ENCODE measurements at regions not wholly inside any gene's neighbourhood (a gene's known extent, or its start where the extent isn't known, plus 50 kb on each side); places are given as distances from the start of the nearest gene placed in this dataset.

DNA sequence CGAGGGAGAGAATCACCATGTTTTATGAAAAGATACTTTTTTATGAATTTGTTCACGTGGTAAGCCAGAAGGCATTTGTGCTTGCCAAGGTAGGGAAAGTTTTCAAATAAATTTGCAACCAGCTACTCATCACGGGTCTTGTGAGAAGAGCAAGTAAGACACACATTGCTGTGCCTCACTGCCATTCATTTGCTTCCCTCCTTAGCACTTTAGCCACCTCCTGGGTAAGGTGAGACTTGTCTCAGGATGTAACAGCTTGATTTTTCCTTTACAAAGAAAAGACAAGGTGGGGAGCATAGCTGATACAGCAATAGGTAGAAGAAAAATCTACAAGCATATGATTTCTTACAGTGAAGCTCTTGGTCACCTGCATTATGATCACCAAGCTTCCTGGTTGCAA, 342.4 kb upstream of the GRM3 start:
- no peak overlapping the region for H3K4me3 ChIP-seq (ENCODE audit: low read length)
- WGBS (ENCODE audit: insufficient coverage), result no CpG with 5 or more reads among the region's 3 CpGs

DNA sequence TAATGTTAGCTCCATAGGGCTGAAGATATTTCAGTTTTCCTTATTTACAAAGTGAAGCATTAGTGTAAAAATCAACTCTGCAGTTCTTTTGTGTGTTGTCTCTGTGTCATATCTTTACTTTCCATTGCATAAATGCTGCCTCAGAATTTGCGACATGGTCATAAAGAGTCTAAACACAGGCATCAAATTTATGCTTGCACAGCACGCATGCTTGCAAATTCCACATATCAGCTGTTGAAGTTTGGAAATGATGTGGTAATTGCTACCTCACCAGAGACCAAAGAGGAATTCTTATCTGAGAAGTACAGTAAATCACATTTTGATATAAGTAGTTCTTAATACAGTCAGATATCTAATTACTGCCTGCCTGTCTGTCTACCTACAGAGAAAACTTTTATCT, 348.2 kb upstream of the GRM3 start:
- peak; percentile 25 for DNase-seq
- no CpG with 5 or more reads among the region's 2 CpGs for WGBS (ENCODE audit: insufficient coverage)
- H3K4me1 ChIP-seq (ENCODE audit: control insufficient read depth, insufficient read depth, low read length), result no peaks in the 10 kb centered on the region
- no peak overlapping the region for H3K27ac ChIP-seq (ENCODE audit: low read length)
- no peaks in the 10 kb centered on the region for H3K36me3 ChIP-seq (ENCODE audit: control insufficient read depth, insufficient read depth, low read length)
- H3K4me3 ChIP-seq (ENCODE audit: low read length), result no peak overlapping the region
- no peaks in the 10 kb centered on the region for H3K9me3 ChIP-seq (replicated peaks; ENCODE audit: control insufficient read depth, low read depth, low read length)
- no peaks in the 10 kb centered on the region for H3K27me3 ChIP-seq (ENCODE audit: control insufficient read depth, insufficient read depth, low read length)

More for the DNA sequence above, 342.4 kb upstream of the GRM3 start:
- DNase-seq, result no peak
- Histone ChIP-seq H3K36me3 (ENCODE audit: control insufficient read depth, insufficient read depth, low read length) (no peaks in the 10 kb centered on the region), H3K9me3 (replicated peaks; ENCODE audit: control insufficient read depth, low read depth, low read length) (no peaks in the 10 kb centered on the region), H3K27me3 (ENCODE audit: control insufficient read depth, insufficient read depth, low read length) (no peaks in the 10 kb centered on the region), H3K4me1 (ENCODE audit: control insufficient read depth, insufficient read depth, low read length) (no peaks in the 10 kb centered on the region), H3K27ac (ENCODE audit: low read length) (no peak overlapping the region)

DNA sequence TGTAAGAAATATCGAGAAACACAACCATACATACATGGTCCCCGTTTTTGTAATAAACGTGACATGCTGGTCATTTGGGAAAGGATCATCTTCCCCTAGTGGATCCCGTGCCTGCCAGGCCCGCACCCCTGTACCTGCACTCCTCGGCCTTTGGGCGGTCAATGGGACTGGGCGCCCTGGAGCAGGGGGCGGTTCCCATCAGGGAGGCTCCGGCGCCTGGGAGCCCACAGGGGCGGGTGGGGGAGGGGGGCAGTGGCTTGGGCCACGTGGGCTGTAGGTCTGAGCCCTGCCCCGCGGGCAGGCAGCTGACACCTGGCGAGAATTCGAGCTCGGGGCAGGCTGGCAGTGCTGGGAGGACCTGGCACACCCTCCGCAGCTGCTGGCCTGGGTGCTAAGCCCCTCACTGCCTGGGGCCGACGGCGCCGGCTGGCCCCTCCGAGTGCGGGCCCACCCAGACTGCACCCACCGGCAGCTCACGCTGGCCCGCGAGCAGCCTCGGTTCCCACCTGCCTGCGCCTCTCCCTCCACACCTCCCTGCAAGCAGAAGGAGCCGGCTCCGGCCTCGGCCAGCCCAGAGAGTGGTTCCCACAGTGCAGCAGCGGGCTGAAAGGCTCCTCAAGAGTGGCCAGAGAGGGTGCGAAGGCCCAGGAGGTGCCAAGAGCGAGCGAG, 361.6 kb upstream of the GRM3 start:
- no peak overlapping the region for H3K4me3 ChIP-seq (ENCODE audit: low read length)
- no peaks in the 10 kb centered on the region for H3K36me3 ChIP-seq (ENCODE audit: control insufficient read depth, insufficient read depth, low read length)
- 88% methylated on average over 24 of the region's 38 CpGs for WGBS (ENCODE audit: insufficient coverage)
- DNase-seq, result no peak
- no peaks in the 10 kb centered on the region for H3K4me1 ChIP-seq (ENCODE audit: control insufficient read depth, insufficient read depth, low read length)
- H3K9me3 ChIP-seq (replicated peaks; ENCODE audit: control insufficient read depth, low read depth, low read length), result no peaks in the 10 kb centered on the region
- no peaks in the 10 kb centered on the region for H3K27me3 ChIP-seq (ENCODE audit: control insufficient read depth, insufficient read depth, low read length)
- no peak overlapping the region for H3K27ac ChIP-seq (ENCODE audit: low read length)

DNA sequence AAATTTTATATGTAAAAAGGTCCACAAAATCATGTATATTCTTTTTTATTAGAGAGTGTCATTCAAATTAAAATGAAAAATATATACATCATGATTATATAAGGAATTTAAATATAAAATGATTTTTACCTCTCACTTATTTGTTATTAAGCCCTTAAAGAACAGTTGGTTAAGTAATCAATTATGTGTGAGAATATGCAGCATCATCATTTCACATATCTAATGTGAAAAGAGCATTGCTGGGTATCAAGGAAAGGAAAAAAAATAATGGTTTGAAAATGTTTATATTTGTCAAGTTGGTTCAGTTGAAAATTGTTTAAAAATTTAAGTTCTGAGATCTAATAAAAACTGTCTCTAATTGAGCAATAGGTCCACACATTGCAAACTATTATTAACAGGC, 363.6 kb upstream of the GRM3 start:
- no peaks in the 10 kb centered on the region for H3K36me3 ChIP-seq (ENCODE audit: control insufficient read depth, insufficient read depth, low read length)
- DNase-seq, result no peak
- H3K4me1 ChIP-seq (ENCODE audit: control insufficient read depth, insufficient read depth, low read length), result no peaks in the 10 kb centered on the region
- H3K27ac ChIP-seq (ENCODE audit: low read length), result no peak overlapping the region
- H3K9me3 ChIP-seq (replicated peaks; ENCODE audit: control insufficient read depth, low read depth, low read length), result no peaks in the 10 kb centered on the region
- no peak overlapping the region for H3K4me3 ChIP-seq (ENCODE audit: low read length)
- H3K27me3 ChIP-seq (ENCODE audit: control insufficient read depth, insufficient read depth, low read length), result no peaks in the 10 kb centered on the region

DNA sequence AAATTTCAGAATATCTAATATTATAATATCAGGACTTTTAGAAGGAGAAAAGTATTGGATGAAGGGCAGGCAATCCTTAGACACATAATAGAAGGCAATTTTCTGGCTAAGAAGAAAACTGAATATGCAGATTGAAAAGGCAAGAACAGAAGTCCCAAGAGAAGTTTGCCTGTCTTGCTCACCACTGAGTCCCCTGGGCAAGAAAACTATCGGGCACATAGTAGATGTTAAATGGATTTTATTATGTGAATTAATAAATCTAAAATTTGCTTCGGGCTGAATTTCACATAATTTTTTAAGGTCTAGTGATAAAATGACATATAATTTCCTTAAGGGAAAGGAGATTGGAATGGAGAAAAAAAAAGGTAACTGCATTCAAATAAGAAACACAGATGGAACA, 380.9 kb upstream of the GRM3 start:
- Histone ChIP-seq H3K9me3 (replicated peaks; ENCODE audit: control insufficient read depth, low read depth, low read length) (no peaks in the 10 kb centered on the region), H3K4me3 (ENCODE audit: low read length) (no peak overlapping the region), H3K4me1 (ENCODE audit: control insufficient read depth, insufficient read depth, low read length) (no peaks in the 10 kb centered on the region), H3K36me3 (ENCODE audit: control insufficient read depth, insufficient read depth, low read length) (no peaks in the 10 kb centered on the region), H3K27ac (ENCODE audit: low read length) (no peak overlapping the region), H3K27me3 (ENCODE audit: control insufficient read depth, insufficient read depth, low read length) (no peaks in the 10 kb centered on the region)
- DNase-seq, result no peak
- no CpG with 5 or more reads among the region's 2 CpGs for WGBS (ENCODE audit: insufficient coverage)

DNA sequence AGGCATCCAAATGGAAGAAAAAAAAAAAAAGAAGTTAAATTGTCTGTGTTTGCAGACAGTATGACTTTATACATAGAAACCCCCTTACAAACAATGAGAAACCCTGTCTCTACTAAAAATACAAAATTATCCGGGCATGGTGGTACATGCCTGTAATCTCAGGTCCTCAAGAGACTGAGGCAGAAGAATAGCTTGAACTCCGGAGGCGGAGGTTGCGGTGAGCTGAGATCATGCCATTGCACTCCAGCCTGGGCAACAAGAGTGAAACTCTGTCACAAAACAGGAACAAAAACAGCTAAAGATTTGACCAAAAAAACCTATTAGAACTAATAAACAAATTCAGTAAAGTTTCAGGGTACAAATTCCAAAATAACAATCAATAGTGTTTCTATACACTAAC, 385.8 kb upstream of the GRM3 start:
- 90% methylated on average over 3 of the region's 4 CpGs for WGBS (ENCODE audit: insufficient coverage)
- H3K4me3 ChIP-seq (ENCODE audit: low read length), result no peak overlapping the region
- no peak overlapping the region for H3K27ac ChIP-seq (ENCODE audit: low read length)
- no peaks in the 10 kb centered on the region for H3K4me1 ChIP-seq (ENCODE audit: control insufficient read depth, insufficient read depth, low read length)
- DNase-seq, result no peak
- no peaks in the 10 kb centered on the region for H3K9me3 ChIP-seq (replicated peaks; ENCODE audit: control insufficient read depth, low read depth, low read length)
- no peaks in the 10 kb centered on the region for H3K27me3 ChIP-seq (ENCODE audit: control insufficient read depth, insufficient read depth, low read length)
- H3K36me3 ChIP-seq (ENCODE audit: control insufficient read depth, insufficient read depth, low read length), result no peaks in the 10 kb centered on the region

DNA sequence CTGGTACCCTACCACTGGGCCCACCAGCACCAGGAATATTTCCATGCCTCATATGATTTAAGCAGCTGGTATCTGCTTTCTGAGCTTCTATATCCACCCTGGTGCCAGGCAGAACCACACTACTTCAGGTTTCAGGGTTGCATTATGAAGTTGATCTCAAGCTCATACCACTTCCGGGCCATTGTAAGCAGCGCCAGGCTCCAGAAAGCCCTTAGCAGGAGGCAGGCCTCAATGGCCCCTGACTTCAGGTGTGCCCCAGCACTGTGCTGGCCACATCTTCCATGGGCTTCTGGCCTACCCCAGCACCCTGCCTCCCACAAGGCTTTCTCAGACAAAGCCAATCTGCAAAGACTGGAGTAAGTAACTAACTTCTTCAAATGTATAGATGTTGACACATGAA, 391.3 kb upstream of the GRM3 start:
- no peak for DNase-seq
- no peaks in the 10 kb centered on the region for H3K27me3 ChIP-seq (ENCODE audit: control insufficient read depth, insufficient read depth, low read length)
- H3K4me3 ChIP-seq (ENCODE audit: low read length), result no peak overlapping the region
- no peaks in the 10 kb centered on the region for H3K36me3 ChIP-seq (ENCODE audit: control insufficient read depth, insufficient read depth, low read length)
- H3K4me1 ChIP-seq (ENCODE audit: control insufficient read depth, insufficient read depth, low read length), result no peaks in the 10 kb centered on the region
- H3K9me3 ChIP-seq (replicated peaks; ENCODE audit: control insufficient read depth, low read depth, low read length), result peaks cover 5% of the 10 kb centered on the region
- 100% methylated on average over 2 of the region's 2 CpGs for WGBS (ENCODE audit: insufficient coverage)
- no peak overlapping the region for H3K27ac ChIP-seq (ENCODE audit: low read length)

DNA sequence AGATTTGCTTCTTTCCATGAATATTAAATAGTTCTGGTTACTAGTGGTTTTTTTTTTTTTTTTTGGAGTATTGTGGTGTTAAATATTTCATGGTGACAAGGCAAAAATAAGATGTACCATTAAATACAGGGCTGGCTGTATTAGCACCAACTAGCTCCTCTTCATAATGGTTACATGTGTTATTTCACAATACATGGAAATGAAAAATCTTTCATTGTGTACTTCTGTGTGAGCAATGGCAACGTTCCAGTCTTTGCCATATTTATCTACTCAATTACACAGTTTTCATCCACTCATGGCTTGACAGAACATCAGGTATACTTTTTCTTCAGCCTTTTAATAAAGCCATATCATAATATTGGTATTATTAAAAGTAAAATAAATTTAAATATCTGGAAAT, 394.7 kb upstream of the GRM3 start:
- no CpG with 5 or more reads among the region's 1 CpG for WGBS (ENCODE audit: insufficient coverage)
- H3K36me3 ChIP-seq (ENCODE audit: control insufficient read depth, insufficient read depth, low read length), result no peaks in the 10 kb centered on the region
- no peak overlapping the region for H3K4me3 ChIP-seq (ENCODE audit: low read length)
- H3K27me3 ChIP-seq (ENCODE audit: control insufficient read depth, insufficient read depth, low read length), result no peaks in the 10 kb centered on the region
- no peaks in the 10 kb centered on the region for H3K4me1 ChIP-seq (ENCODE audit: control insufficient read depth, insufficient read depth, low read length)
- DNase-seq, result no peak
- H3K9me3 ChIP-seq (replicated peaks; ENCODE audit: control insufficient read depth, low read depth, low read length), result peaks cover 5% of the 10 kb centered on the region
- H3K27ac ChIP-seq (ENCODE audit: low read length), result no peak overlapping the region

DNA sequence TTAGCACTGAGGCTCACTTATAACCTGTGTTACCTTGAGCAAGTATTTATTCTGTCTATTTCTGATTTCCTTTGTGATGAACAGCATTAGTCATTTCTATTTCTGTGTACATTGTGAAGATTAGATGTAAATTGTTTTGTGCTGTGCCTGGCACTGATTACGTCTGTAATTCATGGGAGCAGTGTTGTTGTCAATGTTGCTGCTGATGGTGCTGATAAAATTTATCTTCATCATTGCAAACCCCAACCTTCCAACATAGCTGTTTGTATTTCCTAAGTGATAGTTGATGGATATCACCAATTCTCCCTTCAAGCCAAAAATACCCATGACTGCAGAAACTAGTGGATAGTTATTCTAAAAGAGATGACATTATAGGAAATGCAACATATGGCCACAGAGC, 400.5 kb upstream of the GRM3 start:
- no CpG with 5 or more reads among the region's 1 CpG for WGBS (ENCODE audit: insufficient coverage)
- Histone ChIP-seq H3K27ac (ENCODE audit: low read length) (no peak overlapping the region), H3K9me3 (replicated peaks; ENCODE audit: control insufficient read depth, low read depth, low read length) (no peaks in the 10 kb centered on the region), H3K36me3 (ENCODE audit: control insufficient read depth, insufficient read depth, low read length) (no peaks in the 10 kb centered on the region), H3K4me1 (ENCODE audit: control insufficient read depth, insufficient read depth, low read length) (no peaks in the 10 kb centered on the region), H3K4me3 (ENCODE audit: low read length) (no peak overlapping the region), H3K27me3 (ENCODE audit: control insufficient read depth, insufficient read depth, low read length) (no peaks in the 10 kb centered on the region)
- no peak for DNase-seq

DNA sequence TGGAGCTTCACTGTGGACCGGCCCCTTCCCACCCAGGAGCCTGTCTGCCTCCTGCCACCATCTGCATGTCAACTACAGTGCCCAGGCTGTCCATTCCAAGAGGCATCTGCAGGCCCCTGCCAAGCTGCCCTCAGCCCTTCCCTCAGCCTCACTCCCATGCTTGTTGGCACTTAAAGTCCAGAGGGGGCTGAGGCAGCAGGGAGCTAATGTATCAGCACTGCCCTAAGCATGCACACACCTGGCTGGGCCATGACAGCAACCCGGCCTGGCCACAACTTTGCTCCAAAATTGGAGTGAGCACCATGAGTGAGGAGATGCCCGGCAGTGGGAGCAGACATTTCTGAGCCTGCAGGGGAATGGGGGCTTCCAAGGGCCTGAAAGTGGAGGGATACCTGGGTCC, 417.5 kb upstream of the GRM3 start:
- Histone ChIP-seq H3K4me3 (ENCODE audit: low read length) (no peak overlapping the region), H3K36me3 (ENCODE audit: control insufficient read depth, insufficient read depth, low read length) (no peaks in the 10 kb centered on the region), H3K27me3 (ENCODE audit: control insufficient read depth, insufficient read depth, low read length) (no peaks in the 10 kb centered on the region), H3K27ac (ENCODE audit: low read length) (no peak overlapping the region), H3K4me1 (ENCODE audit: control insufficient read depth, insufficient read depth, low read length) (no peaks in the 10 kb centered on the region), H3K9me3 (replicated peaks; ENCODE audit: control insufficient read depth, low read depth, low read length) (peaks cover 17% of the 10 kb centered on the region)
- DNase-seq, result no peak
- 85% methylated on average over 3 of the region's 3 CpGs for WGBS (ENCODE audit: insufficient coverage)

DNA sequence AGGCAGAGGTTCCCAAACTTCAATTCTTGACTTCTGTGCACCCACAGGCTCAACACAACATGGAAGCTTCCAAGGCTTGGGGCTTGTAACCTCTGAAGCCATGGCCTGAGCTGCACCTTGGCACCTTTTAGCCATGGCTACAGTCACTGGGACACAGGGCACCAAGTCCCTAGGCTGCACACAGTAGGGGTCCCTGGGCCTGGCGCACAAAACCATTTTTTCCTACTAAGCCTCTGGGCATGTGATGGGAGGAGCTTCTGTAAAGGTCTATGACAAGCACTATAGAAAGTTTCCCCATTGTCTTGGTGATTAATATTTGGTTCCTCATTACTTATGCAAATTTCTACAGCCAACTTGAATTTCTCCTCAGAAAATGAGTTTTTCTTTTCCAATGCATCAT, 420.9 kb upstream of the GRM3 start:
- Histone ChIP-seq H3K4me1 (ENCODE audit: control insufficient read depth, insufficient read depth, low read length) (no peaks in the 10 kb centered on the region), H3K9me3 (replicated peaks; ENCODE audit: control insufficient read depth, low read depth, low read length) (peaks cover 17% of the 10 kb centered on the region), H3K4me3 (ENCODE audit: low read length) (no peak overlapping the region), H3K27me3 (ENCODE audit: control insufficient read depth, insufficient read depth, low read length) (no peaks in the 10 kb centered on the region), H3K27ac (ENCODE audit: low read length) (no peak overlapping the region), H3K36me3 (ENCODE audit: control insufficient read depth, insufficient read depth, low read length) (no peaks in the 10 kb centered on the region)
- no peak for DNase-seq
- WGBS (ENCODE audit: insufficient coverage), result no CpG with 5 or more reads among the region's 1 CpG

All from muscle of leg (tissue), 3 donors.